GM21737 (cell line): ENCODE measurements at regions not wholly inside any gene's neighbourhood (a gene's known extent, or its start where the extent isn't known, plus 50 kb on each side); places are given as distances from the start of the nearest gene placed in this dataset.
"Not testable (repeated sequence)": the region's sequence is repeated elsewhere in the genome, so short reads cannot be mapped to it uniquely, and the experiment has no call there.

Experiments used
- ATAC-seq: cut with Tn5 transposase; IDR thresholded peaks from one replicate; pipeline ENCODE4 v1.9.1; 2021; ENCODE audit warnings: mild to moderate bottlenecking, moderate library complexity; ENCODE audit not compliant: unreplicated experiment

- no peak for ATAC-seq
Measured at GRCh38 chr4:143819029-143819428, 86.3 kb downstream of the GYPE start.

GRCh38 chr4:143817866-143818265 lies 87.5 kb downstream of the GYPE start:
- ATAC-seq = not testable (repeated sequence)

- ATAC-seq = not testable (repeated sequence)
Measured at GRCh38 chr4:143815375-143815774, 90.0 kb downstream of the GYPE start.

DNA sequence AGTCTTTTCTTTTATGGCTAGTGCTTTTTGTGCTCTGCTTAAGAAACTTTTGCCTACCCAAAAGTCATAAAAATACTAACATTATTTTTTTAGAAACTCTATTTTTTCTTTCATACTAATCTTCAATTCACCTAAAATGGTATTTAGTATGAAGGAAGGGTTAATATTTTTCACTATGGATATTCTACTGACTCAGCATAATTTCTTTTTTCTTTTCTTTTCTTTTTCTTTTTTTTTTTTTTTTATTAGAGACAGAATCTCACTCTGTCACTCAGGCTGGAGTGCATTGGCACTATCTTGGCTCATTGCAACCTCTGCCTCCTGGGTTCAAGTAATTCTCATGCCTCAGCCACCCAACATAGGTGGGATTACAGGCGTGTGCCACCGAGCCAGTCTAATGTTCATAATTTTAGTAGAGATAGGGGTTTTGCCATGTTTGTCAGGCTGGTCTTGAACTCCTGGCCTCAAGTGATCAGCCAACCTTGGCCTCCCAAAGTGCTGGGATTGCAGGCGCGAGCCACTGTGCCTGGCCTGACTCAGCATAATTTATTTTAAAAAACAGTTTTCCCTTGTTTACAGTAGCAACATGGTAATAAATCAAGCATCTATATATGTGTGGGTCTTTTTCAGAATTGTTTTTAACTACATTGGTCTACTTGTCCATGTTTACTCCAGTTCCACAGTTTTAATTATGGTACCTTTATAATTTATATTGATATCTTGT lies 91.8 kb downstream of the GYPE start:
- ATAC-seq = not testable (repeated sequence)

GRCh38 chr4:143791693-143792092 lies 91.2 kb upstream of the FREM3 start:
- ATAC-seq = not testable (repeated sequence)

GRCh38 chr4:143790425-143790824 lies 90.0 kb upstream of the FREM3 start:
- not testable (repeated sequence) for ATAC-seq

GRCh38 chr4:143789618-143790017 lies 89.1 kb upstream of the FREM3 start:
- not testable (repeated sequence) for ATAC-seq

GRCh38 chr4:143784567-143784966 lies 84.1 kb upstream of the FREM3 start:
- no peak for ATAC-seq

- ATAC-seq = no peak
Measured at GRCh38 chr4:143782521-143782920, 82.0 kb upstream of the FREM3 start.

DNA sequence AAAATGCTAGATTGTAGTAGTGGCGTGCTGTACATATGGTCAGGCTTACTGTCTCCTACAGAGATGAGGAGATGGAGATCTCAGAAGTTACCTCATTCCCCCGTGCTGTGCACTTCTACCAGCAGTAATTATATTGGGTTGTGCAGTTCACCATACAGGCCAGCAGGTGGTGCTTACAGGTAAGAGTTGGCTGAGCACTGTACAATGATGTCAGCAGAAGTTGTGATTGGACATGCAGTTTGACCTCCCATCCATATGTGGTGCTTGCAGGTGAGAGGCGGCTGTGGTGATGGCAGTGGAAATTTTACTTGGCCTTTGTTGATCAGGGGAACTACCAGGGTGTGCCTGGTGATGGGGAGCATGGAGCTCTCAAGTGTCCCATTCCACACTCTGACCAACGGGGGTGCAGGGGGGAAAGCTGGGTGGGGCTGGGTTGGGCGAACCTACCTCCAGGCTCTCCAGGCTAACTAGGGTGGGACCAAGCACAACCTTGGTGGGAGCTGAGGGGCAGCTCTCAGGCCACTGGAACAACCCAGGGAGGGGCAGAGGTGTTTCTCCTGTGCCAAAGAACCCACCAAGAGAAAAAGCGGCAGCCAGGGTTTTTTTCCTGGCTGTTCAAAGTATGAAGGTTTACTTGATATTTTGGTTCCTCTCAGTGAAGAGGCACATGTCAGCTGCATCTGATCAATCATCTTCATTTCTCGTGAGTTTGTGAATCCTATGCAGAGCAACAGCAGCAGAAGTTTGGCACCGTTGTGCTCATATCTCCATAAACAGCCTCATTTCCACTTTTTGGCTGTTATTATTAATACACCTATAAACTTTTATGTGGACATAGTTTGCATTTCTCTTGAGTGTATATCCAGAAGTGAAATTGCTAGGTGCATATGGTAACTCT lies 73.8 kb upstream of the FREM3 start:
- ATAC-seq = peak; percentile 100

GRCh38 chr4:143771269-143771668 lies 70.8 kb upstream of the FREM3 start:
- ATAC-seq = no peak

- ATAC-seq = no peak
Measured at GRCh38 chr4:143768007-143768591, 67.6 kb upstream of the FREM3 start.

GRCh38 chr4:143763587-143763986 lies 63.1 kb upstream of the FREM3 start:
- ATAC-seq = no peak

- no peak for ATAC-seq
Measured at GRCh38 chr4:143762511-143762910, 62.0 kb upstream of the FREM3 start.
